GM23338 (cell line): ENCODE measurements at regions not wholly inside any gene's neighbourhood (a gene's known extent, or its start where the extent isn't known, plus 50 kb on each side); places are given as distances from the start of the nearest gene placed in this dataset.

Experiments
- ATAC-seq: fragments of 200-7000 bp; cut with Tn5 transposase; 3 replicates; pipeline ENCODE4 v1.9.1; 2020
- DNase-seq: peaks from one replicate; pipeline ENCODE4 v3.0.0-alpha.2; 2015; ENCODE audit warnings: low spot score
- H2AFZ ChIP-seq: fragments of 200-600 bp; sonication (generic); 2 replicates; pipeline ENCODE4 v1.8.0; 2016; ENCODE audit warnings: antibody characterized with exemption, mild to moderate bottlenecking, moderate library complexity
- H3F3A ChIP-seq: fragments of 200-600 bp; sonication (generic); replicated peaks from 2 replicates; pipeline ENCODE4 v1.8.0; 2017; ENCODE audit warnings: antibody characterized with exemption, mixed run types, low read depth
- H3K27ac ChIP-seq: fragments of 200-600 bp; sonication (generic); 2 replicates; pipeline ENCODE4 v1.6.1; 2016; ENCODE audit warnings: low read depth
- H3K27me3 ChIP-seq: fragments of 200-600 bp; sonication (generic); 2 replicates; pipeline ENCODE4 v1.8.0; 2016; ENCODE audit warnings: mild to moderate bottlenecking, mixed run types, moderate library complexity; ENCODE audit not compliant: insufficient read depth
- H3K36me3 ChIP-seq: fragments of 200-600 bp; sonication (generic); 2 replicates; pipeline ENCODE4 v1.8.0; 2016; ENCODE audit warnings: mild to moderate bottlenecking; ENCODE audit not compliant: insufficient read depth
- H3K4me1 ChIP-seq: fragments of 200-600 bp; sonication (generic); 2 replicates; pipeline ENCODE4 v1.8.0; 2016; ENCODE audit warnings: mild to moderate bottlenecking, moderate library complexity; ENCODE audit not compliant: insufficient read depth
- H3K4me2 ChIP-seq: fragments of 200-600 bp; sonication (generic); 2 replicates; pipeline ENCODE4 v1.7.1; 2017; ENCODE audit warnings: mixed run types
- H3K4me3 ChIP-seq: fragments of 200-600 bp; sonication (generic); 2 replicates; pipeline ENCODE4 v1.6.1; 2016; ENCODE audit warnings: mixed run types
- H3K79me2 ChIP-seq: fragments of 200-600 bp; sonication (generic); replicated peaks from 2 replicates; pipeline ENCODE4 v1.8.0; 2017; ENCODE audit warnings: mild to moderate bottlenecking; ENCODE audit not compliant: insufficient read depth
- H3K9me2 ChIP-seq: fragments of 200-600 bp; sonication (generic); 2 replicates; pipeline ENCODE4 v1.8.0; 2017; ENCODE audit not compliant: insufficient read depth
- H4K20me1 ChIP-seq: fragments of 200-600 bp; sonication (generic); replicated peaks from 2 replicates; pipeline ENCODE4 v1.8.0; 2017; ENCODE audit warnings: mild to moderate bottlenecking; ENCODE audit not compliant: insufficient read depth
- H3K27ac Mint-ChIP-seq: 2 replicates; pipeline ENCODE4 v1.8.0; 2020; ENCODE audit warnings: inconsistent platforms, mild to moderate bottlenecking, moderate library complexity, mixed read lengths
- H3K27me3 Mint-ChIP-seq: 3 replicates; pipeline ENCODE4 v1.8.0; 2022; ENCODE audit warnings: low read depth, mild to moderate bottlenecking, moderate library complexity, mixed read lengths, inconsistent platforms; ENCODE audit not compliant: insufficient read depth, poor library complexity
- H3K36me3 Mint-ChIP-seq: 3 replicates; pipeline ENCODE4 v1.8.0; 2021; ENCODE audit warnings: low read depth, mild to moderate bottlenecking, inconsistent platforms, moderate library complexity, mixed read lengths
- H3K4me1 Mint-ChIP-seq: 3 replicates; pipeline ENCODE4 v1.8.0; 2020; ENCODE audit warnings: mild to moderate bottlenecking, inconsistent platforms, mixed read lengths
- H3K4me3 Mint-ChIP-seq: 3 replicates; pipeline ENCODE4 v1.8.0; 2021; ENCODE audit warnings: moderate library complexity, mild to moderate bottlenecking, inconsistent platforms, mixed read lengths
- H3K9me3 Mint-ChIP-seq: 3 replicates; pipeline ENCODE4 v1.8.0; 2020; ENCODE audit warnings: moderate library complexity, mild to moderate bottlenecking, inconsistent platforms, mixed read lengths
- CREB1 ChIP-seq: fragments of 250-450 bp; sonication (Bioruptor Pico); IDR thresholded peaks from 2 replicates; pipeline ENCODE4 v1.5.0; 2020; ENCODE audit warnings: low read depth, mild to moderate bottlenecking, moderate library complexity
- CTCF ChIP-seq, 2 experiments: fragments of 200-600 bp in 1 of 2; sonication (generic) in 1 of 2; conservative IDR thresholded peaks; 2 replicates each; pipeline versions ENCODE4 v1.5.1 to v1.6.1; 2016 to 2017; ENCODE audit warnings: antibody characterized with exemption in 2 of 2, low read depth in 2 of 2, mild to moderate bottlenecking in 2 of 2, moderate library complexity in 1 of 2
- ETS1 ChIP-seq: IDR thresholded peaks from 2 replicates; pipeline ENCODE4 v1.6.1; 2016; ENCODE audit warnings: antibody characterized with exemption
- EZH2 ChIP-seq: fragments of 200-600 bp; sonication (generic); IDR thresholded peaks from one replicate; pipeline ENCODE4 v1.8.0; 2017; ENCODE audit warnings: antibody characterized with exemption, mild to moderate bottlenecking, low read depth; ENCODE audit not compliant: unreplicated experiment
- JUNB ChIP-seq: IDR thresholded peaks from one replicate; pipeline ENCODE4 v1.6.1; 2016; ENCODE audit warnings: antibody characterized with exemption; ENCODE audit not compliant: unreplicated experiment
- NANOG ChIP-seq: IDR thresholded peaks from 2 replicates; pipeline ENCODE4 v1.6.1; 2016; ENCODE audit warnings: antibody characterized with exemption, borderline replicate concordance
- STAT1 ChIP-seq: IDR thresholded peaks from one replicate; pipeline ENCODE4 v1.6.1; 2016; ENCODE audit warnings: antibody characterized with exemption; ENCODE audit not compliant: unreplicated experiment
- ZNF114 ChIP-seq: fragments of 250-450 bp; sonication (Bioruptor Pico); IDR thresholded peaks from 2 replicates; pipeline ENCODE4 v1.5.0; 2020; ENCODE audit warnings: mild to moderate bottlenecking, moderate library complexity
- TF ChIP-seq, protein P1 (sequence below): IDR thresholded peaks from one replicate; pipeline ENCODE4 v1.6.1; 2018; ENCODE audit warnings: antibody characterized with exemption; ENCODE audit not compliant: unreplicated experiment

GRCh38 chr20:50395251-50395729 lies 114.9 kb upstream of the PTPN1 start (continued):
- TF ChIP-seq, protein P1, sequence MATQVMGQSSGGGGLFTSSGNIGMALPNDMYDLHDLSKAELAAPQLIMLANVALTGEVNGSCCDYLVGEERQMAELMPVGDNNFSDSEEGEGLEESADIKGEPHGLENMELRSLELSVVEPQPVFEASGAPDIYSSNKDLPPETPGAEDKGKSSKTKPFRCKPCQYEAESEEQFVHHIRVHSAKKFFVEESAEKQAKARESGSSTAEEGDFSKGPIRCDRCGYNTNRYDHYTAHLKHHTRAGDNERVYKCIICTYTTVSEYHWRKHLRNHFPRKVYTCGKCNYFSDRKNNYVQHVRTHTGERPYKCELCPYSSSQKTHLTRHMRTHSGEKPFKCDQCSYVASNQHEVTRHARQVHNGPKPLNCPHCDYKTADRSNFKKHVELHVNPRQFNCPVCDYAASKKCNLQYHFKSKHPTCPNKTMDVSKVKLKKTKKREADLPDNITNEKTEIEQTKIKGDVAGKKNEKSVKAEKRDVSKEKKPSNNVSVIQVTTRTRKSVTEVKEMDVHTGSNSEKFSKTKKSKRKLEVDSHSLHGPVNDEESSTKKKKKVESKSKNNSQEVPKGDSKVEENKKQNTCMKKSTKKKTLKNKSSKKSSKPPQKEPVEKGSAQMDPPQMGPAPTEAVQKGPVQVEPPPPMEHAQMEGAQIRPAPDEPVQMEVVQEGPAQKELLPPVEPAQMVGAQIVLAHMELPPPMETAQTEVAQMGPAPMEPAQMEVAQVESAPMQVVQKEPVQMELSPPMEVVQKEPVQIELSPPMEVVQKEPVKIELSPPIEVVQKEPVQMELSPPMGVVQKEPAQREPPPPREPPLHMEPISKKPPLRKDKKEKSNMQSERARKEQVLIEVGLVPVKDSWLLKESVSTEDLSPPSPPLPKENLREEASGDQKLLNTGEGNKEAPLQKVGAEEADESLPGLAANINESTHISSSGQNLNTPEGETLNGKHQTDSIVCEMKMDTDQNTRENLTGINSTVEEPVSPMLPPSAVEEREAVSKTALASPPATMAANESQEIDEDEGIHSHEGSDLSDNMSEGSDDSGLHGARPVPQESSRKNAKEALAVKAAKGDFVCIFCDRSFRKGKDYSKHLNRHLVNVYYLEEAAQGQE = no peak
- no peak for TF ChIP-seq ZNF114 (CRISPR knock-in tag)
- TF ChIP-seq EZH2 = no peak
- TF ChIP-seq CTCF (conservative IDR thresholded peaks at IDR 0.05; ENCODE audit: low read depth in 2 of 2) = no peak
- no peak for TF ChIP-seq JUNB

DNA sequence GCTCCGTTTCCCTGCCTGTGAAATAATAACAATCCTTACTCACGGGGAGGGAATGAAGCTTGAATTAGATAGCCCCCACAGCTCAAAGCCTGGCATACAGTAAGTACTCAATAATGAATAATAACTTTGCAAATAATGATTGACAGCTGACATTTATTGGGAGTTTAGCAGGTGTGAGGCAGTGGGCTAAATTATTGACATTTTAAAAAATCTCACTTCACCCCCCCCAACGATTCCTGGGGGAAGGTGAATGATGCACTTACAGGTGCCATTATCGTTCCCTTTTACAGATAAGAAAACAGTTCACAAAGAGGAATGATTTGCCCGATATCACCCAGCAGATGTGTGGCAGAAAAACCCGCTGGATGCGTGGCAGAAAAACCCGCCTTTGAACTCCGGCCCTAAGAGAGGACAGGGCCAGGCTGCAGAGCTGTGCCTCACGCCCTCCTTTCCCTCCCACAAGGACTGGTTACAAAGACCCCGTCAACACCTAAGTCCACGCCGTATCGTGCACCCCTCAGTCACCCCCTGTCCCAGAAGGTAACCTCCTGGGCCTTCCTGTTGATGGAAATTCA lies 114.2 kb upstream of the PTPN1 start:
- H3K4me1 Mint-ChIP-seq = peaks cover 14% of the 10 kb centered on the region
- no peak for DNase-seq
- ATAC-seq = no peak
- Histone ChIP-seq H3K9me2 (no peaks in the 10 kb centered on the region), H3K4me1 (no peaks in the 10 kb centered on the region), H4K20me1 (no peaks in the 10 kb centered on the region), H3K4me2 (no peak overlapping the region), H3K4me3 (no peak overlapping the region), H3F3A (no peaks in the 10 kb centered on the region), H3K27ac (no peak overlapping the region), H3K79me2 (no peaks in the 10 kb centered on the region), H2AFZ (no peak overlapping the region), H3K36me3 (no peaks in the 10 kb centered on the region), H3K27me3 (no peaks in the 10 kb centered on the region)
- no peaks in the 10 kb centered on the region for H3K9me3 Mint-ChIP-seq
- no peak overlapping the region for H3K27ac Mint-ChIP-seq
- H3K27me3 Mint-ChIP-seq = peaks cover 9% of the 10 kb centered on the region
- H3K4me3 Mint-ChIP-seq = no peak overlapping the region
- no peaks in the 10 kb centered on the region for H3K36me3 Mint-ChIP-seq
- TF ChIP-seq, protein P1 = no peak
- TF ChIP-seq CREB1 (CRISPR knock-in tag) (no peak), NANOG (no peak), EZH2 (no peak), ETS1 (no peak), STAT1 (no peak), ZNF114 (CRISPR knock-in tag) (no peak), JUNB (no peak)
